ENCODE measurements at regions not wholly inside any gene's neighbourhood (a gene's known extent, or its start where the extent isn't known, plus 50 kb on each side); places are given as distances from the start of the nearest gene placed in this dataset.

DNA sequence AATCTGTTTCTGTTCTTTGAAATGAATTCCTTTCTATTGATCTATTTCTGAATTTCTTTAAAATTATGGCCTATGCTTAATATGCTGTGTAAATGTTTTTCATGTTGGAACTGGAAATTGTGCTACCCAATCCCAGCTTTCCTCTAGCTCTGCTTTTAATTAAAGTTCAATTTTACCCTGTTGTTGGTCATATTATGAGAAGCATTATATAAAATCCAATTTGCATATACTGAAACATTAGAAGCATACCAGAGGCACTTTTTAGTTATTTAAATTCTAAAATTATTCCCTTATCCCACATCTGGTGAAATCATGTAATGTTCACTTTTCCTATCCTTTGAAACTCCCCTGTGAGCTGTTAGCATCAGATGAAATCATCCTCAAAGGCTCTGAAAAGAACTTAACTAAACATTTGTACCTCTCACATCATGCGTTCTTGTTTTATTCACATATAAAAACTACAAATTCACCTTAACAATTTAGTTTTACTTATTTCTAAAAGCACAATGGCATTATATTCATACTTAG lies 160.6 kb upstream of the COL21A1 start:
- H3K9ac ChIP-seq (ENCODE audit: low read depth, low read length, poor library complexity, severe bottlenecking) = no peak overlapping the region
- no peak overlapping the region for H3K4me3 ChIP-seq (ENCODE audit: low read length, poor library complexity, severe bottlenecking)
- no peak overlapping the region for H3K4me2 ChIP-seq (ENCODE audit: low read depth, low read length, poor library complexity, severe bottlenecking)
- H3K9me2 ChIP-seq (replicated peaks; ENCODE audit: low read depth, low read length) = no peaks in the 10 kb centered on the region
- no peaks in the 10 kb centered on the region for H3K27me3 ChIP-seq (ENCODE audit: insufficient read depth, low read length, poor library complexity, severe bottlenecking)
- H4K20me1 ChIP-seq (ENCODE audit: insufficient read depth, low read length, poor library complexity, severe bottlenecking) = no peaks in the 10 kb centered on the region
- H3K79me2 ChIP-seq (ENCODE audit: insufficient read depth, low read length) = no peaks in the 10 kb centered on the region
- no peaks in the 10 kb centered on the region for H3K36me3 ChIP-seq (ENCODE audit: insufficient read depth, low read length)
- no peaks in the 10 kb centered on the region for H3F3A ChIP-seq (ENCODE audit: low read depth)
- no peak for TF ChIP-seq EZH2phosphoT487 (IDR thresholded peaks at IDR 0.05; ENCODE audit: borderline replicate concordance)
- TF ChIP-seq, protein P1, sequence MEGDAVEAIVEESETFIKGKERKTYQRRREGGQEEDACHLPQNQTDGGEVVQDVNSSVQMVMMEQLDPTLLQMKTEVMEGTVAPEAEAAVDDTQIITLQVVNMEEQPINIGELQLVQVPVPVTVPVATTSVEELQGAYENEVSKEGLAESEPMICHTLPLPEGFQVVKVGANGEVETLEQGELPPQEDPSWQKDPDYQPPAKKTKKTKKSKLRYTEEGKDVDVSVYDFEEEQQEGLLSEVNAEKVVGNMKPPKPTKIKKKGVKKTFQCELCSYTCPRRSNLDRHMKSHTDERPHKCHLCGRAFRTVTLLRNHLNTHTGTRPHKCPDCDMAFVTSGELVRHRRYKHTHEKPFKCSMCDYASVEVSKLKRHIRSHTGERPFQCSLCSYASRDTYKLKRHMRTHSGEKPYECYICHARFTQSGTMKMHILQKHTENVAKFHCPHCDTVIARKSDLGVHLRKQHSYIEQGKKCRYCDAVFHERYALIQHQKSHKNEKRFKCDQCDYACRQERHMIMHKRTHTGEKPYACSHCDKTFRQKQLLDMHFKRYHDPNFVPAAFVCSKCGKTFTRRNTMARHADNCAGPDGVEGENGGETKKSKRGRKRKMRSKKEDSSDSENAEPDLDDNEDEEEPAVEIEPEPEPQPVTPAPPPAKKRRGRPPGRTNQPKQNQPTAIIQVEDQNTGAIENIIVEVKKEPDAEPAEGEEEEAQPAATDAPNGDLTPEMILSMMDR (conservative IDR thresholded peaks at IDR 0.05; ENCODE audit: low read length) = no peak
- no peaks in the 10 kb centered on the region for H3K4me1 ChIP-seq (ENCODE audit: insufficient read depth, low read length, poor library complexity, severe bottlenecking)
- no peak overlapping the region for H2AFZ ChIP-seq (ENCODE audit: low read length)
- H3K9me3 ChIP-seq (ENCODE audit: insufficient read depth, low read depth, low read length) = no peaks in the 10 kb centered on the region

DNA sequence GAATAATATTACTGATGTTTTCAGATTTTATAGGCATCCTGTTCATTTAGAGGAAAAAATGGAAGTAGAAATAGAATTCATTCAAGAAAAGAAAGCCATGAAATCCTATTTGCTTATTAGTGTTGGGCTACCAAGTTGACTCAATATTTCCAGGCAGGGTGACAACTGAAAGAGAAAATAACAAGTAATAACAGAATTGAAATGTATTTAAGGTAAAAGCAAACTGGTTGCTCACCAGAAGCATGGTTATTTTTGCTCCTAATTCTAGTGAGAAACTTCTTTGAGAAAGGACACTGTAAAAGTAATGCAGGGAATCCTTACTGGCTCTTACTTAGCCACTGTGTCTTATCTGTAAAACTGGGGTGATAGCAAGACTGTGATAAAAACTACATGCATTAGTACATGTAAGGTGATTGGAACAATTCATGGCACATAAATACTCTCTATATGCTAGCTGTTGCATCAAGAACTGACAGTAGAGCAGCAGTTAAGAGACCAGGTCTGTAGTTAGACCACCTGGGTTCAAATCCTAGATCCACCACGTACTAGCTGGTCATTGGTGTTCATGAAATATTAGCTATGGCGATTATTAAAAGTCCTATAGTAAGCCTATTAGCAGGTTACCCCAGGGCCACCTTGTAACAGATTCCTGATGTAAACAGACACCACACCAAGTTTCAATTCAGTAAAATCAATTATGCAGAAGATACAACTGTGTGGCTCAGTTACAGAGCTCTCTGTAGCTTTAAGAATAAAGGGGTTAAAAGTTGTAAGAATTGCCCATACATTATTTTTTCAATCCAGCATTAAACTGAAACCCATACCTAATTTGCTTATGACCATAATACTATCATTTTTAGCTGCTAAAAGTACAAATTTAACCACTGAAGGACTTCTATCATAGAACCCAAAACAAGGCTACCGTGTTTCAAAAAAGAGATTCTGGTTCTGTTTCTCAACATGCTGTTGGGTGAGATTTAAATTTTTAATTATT lies 159.2 kb upstream of the COL21A1 start:
- no peaks in the 10 kb centered on the region for H3K9me3 ChIP-seq (ENCODE audit: insufficient read depth, low read depth, low read length)
- H3K4me3 ChIP-seq (ENCODE audit: low read length, poor library complexity, severe bottlenecking) = no peak overlapping the region
- H4K20me1 ChIP-seq (ENCODE audit: insufficient read depth, low read length, poor library complexity, severe bottlenecking) = no peaks in the 10 kb centered on the region
- no peaks in the 10 kb centered on the region for H3K4me1 ChIP-seq (ENCODE audit: insufficient read depth, low read length, poor library complexity, severe bottlenecking)
- H3K9ac ChIP-seq (ENCODE audit: low read depth, low read length, poor library complexity, severe bottlenecking) = no peak overlapping the region
- no peaks in the 10 kb centered on the region for H3K27me3 ChIP-seq (ENCODE audit: insufficient read depth, low read length, poor library complexity, severe bottlenecking)
- H3K36me3 ChIP-seq (ENCODE audit: insufficient read depth, low read length) = no peaks in the 10 kb centered on the region
- H3K9me2 ChIP-seq (replicated peaks; ENCODE audit: low read depth, low read length) = no peaks in the 10 kb centered on the region
- no peaks in the 10 kb centered on the region for H3K79me2 ChIP-seq (ENCODE audit: insufficient read depth, low read length)
- no peak for TF ChIP-seq EZH2phosphoT487 (IDR thresholded peaks at IDR 0.05; ENCODE audit: borderline replicate concordance)
- TF ChIP-seq, protein P1 (conservative IDR thresholded peaks at IDR 0.05; ENCODE audit: low read length) = no peak
- H3K4me2 ChIP-seq (ENCODE audit: low read depth, low read length, poor library complexity, severe bottlenecking) = no peak overlapping the region
- H3F3A ChIP-seq (ENCODE audit: low read depth) = no peaks in the 10 kb centered on the region
- no peak overlapping the region for H2AFZ ChIP-seq (ENCODE audit: low read length)

DNA sequence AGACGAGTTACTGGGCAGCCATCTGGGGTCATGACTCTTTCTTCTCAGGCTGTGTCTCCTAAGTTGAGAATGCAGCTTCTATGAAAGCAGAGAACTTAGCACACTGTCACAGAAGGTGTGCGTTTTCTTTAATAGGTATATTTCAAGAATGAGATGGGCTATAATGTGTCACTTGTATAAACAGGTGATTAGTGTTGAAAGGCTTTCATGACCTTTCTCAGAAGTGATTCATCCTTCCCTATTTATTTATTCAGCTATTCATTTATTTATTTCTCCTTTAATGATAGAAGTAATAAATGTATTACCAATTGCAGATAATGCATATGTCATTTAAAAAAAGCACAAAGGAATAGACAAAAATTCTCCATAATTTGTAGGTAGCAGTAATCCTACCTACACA lies 157.2 kb upstream of the COL21A1 start:
- H3K4me1 ChIP-seq (ENCODE audit: insufficient read depth, low read length, poor library complexity, severe bottlenecking) = no peaks in the 10 kb centered on the region
- no peaks in the 10 kb centered on the region for H4K20me1 ChIP-seq (ENCODE audit: insufficient read depth, low read length, poor library complexity, severe bottlenecking)
- H3K36me3 ChIP-seq (ENCODE audit: insufficient read depth, low read length) = no peaks in the 10 kb centered on the region
- no peak overlapping the region for H3K9ac ChIP-seq (ENCODE audit: low read depth, low read length, poor library complexity, severe bottlenecking)
- no peak overlapping the region for H3K4me3 ChIP-seq (ENCODE audit: low read length, poor library complexity, severe bottlenecking)
- no peak overlapping the region for H2AFZ ChIP-seq (ENCODE audit: low read length)
- H3K9me2 ChIP-seq (replicated peaks; ENCODE audit: low read depth, low read length) = no peaks in the 10 kb centered on the region
- no peak for TF ChIP-seq EZH2phosphoT487 (IDR thresholded peaks at IDR 0.05; ENCODE audit: borderline replicate concordance)
- TF ChIP-seq, protein P1 (conservative IDR thresholded peaks at IDR 0.05; ENCODE audit: low read length) = no peak
- H3K79me2 ChIP-seq (ENCODE audit: insufficient read depth, low read length) = no peaks in the 10 kb centered on the region
- no peak overlapping the region for H3K4me2 ChIP-seq (ENCODE audit: low read depth, low read length, poor library complexity, severe bottlenecking)
- H3K9me3 ChIP-seq (ENCODE audit: insufficient read depth, low read depth, low read length) = no peaks in the 10 kb centered on the region
- no peaks in the 10 kb centered on the region for H3F3A ChIP-seq (ENCODE audit: low read depth)
- no peaks in the 10 kb centered on the region for H3K27me3 ChIP-seq (ENCODE audit: insufficient read depth, low read length, poor library complexity, severe bottlenecking)

Measured in Loucy (cell line).